Naive thymus-derived CD4-positive, alpha-beta T cell (primary cell): ENCODE measurements at regions not wholly inside any gene's neighbourhood (a gene's known extent, or its start where the extent isn't known, plus 50 kb on each side); places are given as distances from the start of the nearest gene placed in this dataset.
A peak's percentile ranks its signal among the peaks of the same experiment; 100 is the strongest.
"Not testable (repeated sequence)": the region's sequence is repeated elsewhere in the genome, so short reads cannot be mapped to it uniquely, and the experiment has no call there.

Experiments used
- ATAC-seq: fragments of 150-1000 bp; cut with Tn5 transposase; 2 replicates; pipeline ENCODE4 v1.10.0; 2021; ENCODE audit warnings: mild to moderate bottlenecking, moderate library complexity
- CTCF ChIA-PET: fragments of 350-600 bp; sonication (Branson Sonifier 250); formaldehyde crosslinking; loops from one replicate; lab custom pipeline; 2021; ENCODE audit warnings: antibody characterized with exemption; lab: Charles Lee
- POLR2A ChIA-PET: fragments of 350-600 bp; sonication (Branson Sonifier 250); formaldehyde crosslinking; loops from one replicate; lab custom pipeline; 2021; ENCODE audit warnings: antibody characterized with exemption, inconsistent platforms; lab: Charles Lee
- DNase-seq, 9 donors: peaks; one replicate each; pipeline versions ENCODE4 v3.0.0 to v3.0.0-alpha.2; 2020 to 2022; ENCODE audit warnings: mixed read lengths in 1 of 9
- H3K27ac ChIP-seq: one replicate; pipeline ENCODE4 v1.7.0; 2013; ENCODE audit warnings: mild to moderate bottlenecking, low read depth, low read length, moderate library complexity
- H3K27me3 ChIP-seq, 2 donors: one replicate each; pipeline ENCODE4 v1.7.0; 2013; ENCODE audit warnings: low read length in 2 of 2, mild to moderate bottlenecking in 2 of 2, moderate library complexity in 2 of 2; ENCODE audit not compliant: control insufficient read depth in 2 of 2, insufficient read depth in 2 of 2
- H3K36me3 ChIP-seq, 3 experiments: 1 replicate in 2 of 3; 2 replicates in 1 of 3; pipeline ENCODE4 v1.7.0; 2013; ENCODE audit warnings: low read length in 3 of 3, mild to moderate bottlenecking in 3 of 3, moderate library complexity in 1 of 3; ENCODE audit not compliant: insufficient read depth in 3 of 3, control insufficient read depth in 2 of 3
- H3K4me1 ChIP-seq, 2 donors: one replicate each; pipeline ENCODE4 v1.7.0; 2013; ENCODE audit warnings: low read length in 2 of 2, mild to moderate bottlenecking in 2 of 2, moderate library complexity in 1 of 2; ENCODE audit not compliant: control insufficient read depth in 2 of 2, insufficient read depth in 2 of 2
- H3K4me3 ChIP-seq: 2 replicates; pipeline ENCODE4 v1.7.0; 2013; ENCODE audit warnings: mild to moderate bottlenecking, low read length
- H3K9me3 ChIP-seq, 3 experiments: 1 replicate in 2 of 3; 2 replicates in 1 of 3; pipeline ENCODE4 v1.7.0; 2013; ENCODE audit warnings: low read length in 3 of 3; ENCODE audit not compliant: control insufficient read depth in 2 of 3
- H3K27ac Mint-ChIP-seq, 9 donors: one replicate each; pipeline ENCODE4 v1.8.0; 2020 to 2022; ENCODE audit warnings: mixed read lengths in 9 of 9, mild to moderate bottlenecking in 8 of 9, moderate library complexity in 5 of 9, inconsistent platforms in 2 of 9
- H3K27me3 Mint-ChIP-seq, 5 donors: one replicate each; pipeline ENCODE4 v1.8.0; 2021 to 2022; ENCODE audit warnings: mixed read lengths in 5 of 5, mild to moderate bottlenecking in 1 of 5
- H3K36me3 Mint-ChIP-seq, 5 donors: one replicate each; pipeline ENCODE4 v1.8.0; 2020 to 2022; ENCODE audit warnings: mixed read lengths in 5 of 5, mild to moderate bottlenecking in 3 of 5, inconsistent platforms in 1 of 5
- H3K4me1 Mint-ChIP-seq, 7 donors: one replicate each; pipeline ENCODE4 v1.8.0; 2020 to 2022; ENCODE audit warnings: mixed read lengths in 7 of 7, mild to moderate bottlenecking in 3 of 7, inconsistent platforms in 1 of 7
- H3K4me3 Mint-ChIP-seq, 10 donors: one replicate each; pipeline ENCODE4 v1.8.0; 2020 to 2022; ENCODE audit warnings: mild to moderate bottlenecking in 10 of 10, mixed read lengths in 10 of 10, moderate library complexity in 6 of 10, inconsistent platforms in 2 of 10
- H3K9me3 Mint-ChIP-seq, 11 donors: one replicate each; pipeline ENCODE4 v1.8.0; 2020 to 2022; ENCODE audit warnings: mixed read lengths in 11 of 11, mild to moderate bottlenecking in 4 of 11, inconsistent platforms in 1 of 11, moderate library complexity in 1 of 11
- intact Hi-C, 2 donors: fragments of 100-400 bp; cut with micrococcal nuclease; formaldehyde crosslinking; loops; one replicate each; pipeline ENCODE4 v1.15.1; 2023

DNA sequence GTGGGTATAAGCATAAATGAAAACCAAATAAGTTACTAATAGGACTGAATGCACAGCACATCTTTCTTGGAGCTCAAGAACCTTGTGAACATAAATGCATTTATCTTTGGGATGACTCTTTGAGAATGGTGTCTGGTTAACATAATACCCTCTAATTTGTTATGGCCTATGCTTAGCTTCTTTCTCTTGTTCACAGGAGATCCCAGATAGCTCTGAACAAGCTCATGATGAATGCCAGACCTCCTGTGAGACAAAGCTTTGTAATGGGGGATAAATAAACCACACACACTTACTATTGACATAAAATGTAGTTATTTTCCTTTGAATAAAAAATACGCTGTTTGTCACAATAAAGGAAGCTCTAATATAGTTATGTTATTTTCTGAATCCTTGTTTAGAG lies 111.5 kb downstream of the PSAT1 start:
- no peak for ATAC-seq
- POLR2A ChIA-PET: no interaction called here
- no peaks in the 10 kb centered on the region for H3K4me1 ChIP-seq

DNA sequence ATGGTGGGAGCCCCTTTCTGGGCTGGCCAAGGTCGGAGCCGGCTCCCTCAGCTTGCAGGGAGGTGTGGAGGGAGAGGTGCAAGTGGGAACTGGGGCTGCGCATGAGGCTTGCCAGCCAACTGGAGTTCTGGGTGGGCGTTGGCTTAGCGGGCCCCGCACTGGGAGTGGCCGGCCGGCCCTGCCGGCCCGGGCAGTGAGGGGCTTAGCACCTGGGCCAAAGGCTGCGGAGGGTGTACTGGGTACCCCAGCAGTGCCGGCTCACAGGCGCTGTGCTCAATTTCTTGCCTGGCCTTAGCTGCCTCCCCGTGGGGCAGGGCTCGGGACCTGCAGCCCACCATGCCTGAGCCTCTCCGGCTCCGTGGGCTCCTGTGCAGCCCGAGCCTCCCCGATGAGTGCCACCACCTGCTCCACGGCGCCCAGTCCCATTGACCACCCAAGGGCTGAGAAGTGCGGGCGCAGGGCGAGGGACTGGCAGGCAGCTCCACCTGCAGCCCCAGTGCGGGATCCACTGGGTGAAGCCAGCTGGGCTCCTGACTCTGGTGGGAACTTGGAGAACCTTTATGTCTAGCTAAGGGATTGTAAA lies 113.1 kb downstream of the PSAT1 start:
- H3K9me3 ChIP-seq, DNase-seq, H3K36me3 ChIP-seq, POLR2A ChIA-PET, H3K9me3 Mint-ChIP-seq, H3K36me3 Mint-ChIP-seq, H3K4me3 ChIP-seq, H3K27me3 Mint-ChIP-seq, H3K27ac ChIP-seq, ATAC-seq, H3K4me1 Mint-ChIP-seq, H3K4me1 ChIP-seq, H3K27me3 ChIP-seq, H3K4me3 Mint-ChIP-seq, H3K27ac Mint-ChIP-seq: not testable (repeated sequence)
- intact Hi-C loops: loop anchor here in 1 of 2 donors (5.0 kb wide), 1 partner anchor 823 kb away; no protein-coding TSS in a partner anchor
- CTCF ChIA-PET: interaction anchor here (0.6 kb wide), 1 partner anchor 29 kb away, joined by 3 read pairs; no protein-coding TSS in a partner anchor

More for the DNA sequence above, 111.5 kb downstream of the PSAT1 start:
- no peak for DNase-seq
- no peaks in the 10 kb centered on the region for H3K36me3 Mint-ChIP-seq
- Histone ChIP-seq H3K36me3 (no peaks in the 10 kb centered on the region), H3K4me3 (no peak overlapping the region), H3K9me3 (no peaks in the 10 kb centered on the region), H3K27ac (no peak overlapping the region), H3K27me3 (no peaks in the 10 kb centered on the region)
- no peaks in the 10 kb centered on the region for H3K9me3 Mint-ChIP-seq
- intact Hi-C loops: loop anchor here in 1 of 2 donors (5.0 kb wide), 1 partner anchor 821 kb away; no protein-coding TSS in a partner anchor
- CTCF ChIA-PET: no interaction called here
- H3K27ac Mint-ChIP-seq: no peak overlapping the region
- peaks cover 0 to 12% (median 0%) of the 10 kb centered on the region in 5 donors for H3K27me3 Mint-ChIP-seq
- H3K4me1 Mint-ChIP-seq: no peaks in the 10 kb centered on the region
- H3K4me3 Mint-ChIP-seq: no peak overlapping the region

DNA sequence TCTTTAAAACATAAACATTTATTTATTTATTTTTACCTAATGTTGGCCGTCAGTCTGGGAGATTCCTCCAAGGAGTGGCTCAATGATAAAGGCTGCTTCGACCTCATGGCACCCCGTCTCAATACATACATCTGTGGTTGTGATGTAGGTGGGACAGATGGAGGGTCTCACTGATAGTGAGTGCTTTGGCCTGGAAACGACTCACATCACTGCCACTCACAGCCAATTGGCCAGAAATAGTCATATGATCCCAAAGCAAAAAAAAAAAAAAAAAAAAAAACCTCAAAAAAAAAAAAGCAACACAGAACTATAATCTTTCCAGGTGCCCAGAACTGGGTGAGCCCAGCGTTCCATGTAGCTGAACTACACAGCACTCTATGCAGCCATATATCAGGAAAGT lies 125.4 kb downstream of the PSAT1 start:
- H3K4me3 Mint-ChIP-seq: no peak overlapping the region
- CTCF ChIA-PET: no interaction called here
- H3K27me3 Mint-ChIP-seq: peaks cover 0 to 13% (median 9%) of the 10 kb centered on the region in 5 donors
- no peaks in the 10 kb centered on the region for H3K36me3 Mint-ChIP-seq
- H3K27ac Mint-ChIP-seq: no peak overlapping the region
- intact Hi-C loops: no loop called here
- H3K27me3 ChIP-seq: no peaks in the 10 kb centered on the region
- no peak for ATAC-seq
- no peaks in the 10 kb centered on the region for H3K4me1 ChIP-seq
- H3K9me3 Mint-ChIP-seq: peaks cover 0 to 5% (median 0%) of the 10 kb centered on the region in 11 donors
- no peak overlapping the region for H3K27ac ChIP-seq
- DNase-seq: no peak
- POLR2A ChIA-PET: no interaction called here
- H3K4me3 ChIP-seq: no peak overlapping the region
- no peaks in the 10 kb centered on the region for H3K36me3 ChIP-seq
- no peaks in the 10 kb centered on the region for H3K9me3 ChIP-seq
- H3K4me1 Mint-ChIP-seq: no peaks in the 10 kb centered on the region

DNA sequence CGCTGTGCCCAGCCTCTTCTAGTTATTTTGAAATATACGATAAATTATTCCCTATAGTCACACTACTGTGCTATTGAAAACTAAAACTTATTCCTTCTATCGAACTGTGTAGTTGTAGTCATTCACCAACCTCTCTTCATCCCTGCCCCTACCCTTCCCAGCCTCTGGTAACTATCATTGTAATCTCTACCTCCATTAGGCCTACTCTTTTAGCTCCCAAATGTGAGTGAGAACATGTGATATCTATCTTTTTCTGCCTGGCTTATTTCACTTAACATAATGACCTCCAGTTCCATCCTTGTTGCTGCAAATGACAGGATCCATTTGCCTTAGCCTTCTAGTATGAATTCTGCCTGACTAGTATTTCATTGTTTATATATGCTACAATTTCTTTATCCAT lies 127.4 kb downstream of the PSAT1 start:
- Histone ChIP-seq H3K9me3 (peaks cover 0 to 3% (median 0%) of the 10 kb centered on the region in 3 experiments), H3K27ac (no peak overlapping the region), H3K27me3 (no peaks in the 10 kb centered on the region), H3K4me1 (no peaks in the 10 kb centered on the region), H3K4me3 (no peak overlapping the region), H3K36me3 (no peaks in the 10 kb centered on the region)
- H3K9me3 Mint-ChIP-seq: peaks cover 0 to 14% (median 6%) of the 10 kb centered on the region in 11 donors
- ATAC-seq (no peak), DNase-seq (no peak)
- intact Hi-C loops: no loop called here
- CTCF ChIA-PET: no interaction called here
- POLR2A ChIA-PET: no interaction called here
- no peak overlapping the region for H3K4me3 Mint-ChIP-seq
- peaks cover 0 to 9% (median 0%) of the 10 kb centered on the region in 7 donors for H3K4me1 Mint-ChIP-seq
- peaks cover 0 to 4% (median 3%) of the 10 kb centered on the region in 5 donors for H3K36me3 Mint-ChIP-seq
- H3K27ac Mint-ChIP-seq: no peak overlapping the region
- H3K27me3 Mint-ChIP-seq: peaks cover 3 to 19% (median 12%) of the 10 kb centered on the region in 5 donors

DNA sequence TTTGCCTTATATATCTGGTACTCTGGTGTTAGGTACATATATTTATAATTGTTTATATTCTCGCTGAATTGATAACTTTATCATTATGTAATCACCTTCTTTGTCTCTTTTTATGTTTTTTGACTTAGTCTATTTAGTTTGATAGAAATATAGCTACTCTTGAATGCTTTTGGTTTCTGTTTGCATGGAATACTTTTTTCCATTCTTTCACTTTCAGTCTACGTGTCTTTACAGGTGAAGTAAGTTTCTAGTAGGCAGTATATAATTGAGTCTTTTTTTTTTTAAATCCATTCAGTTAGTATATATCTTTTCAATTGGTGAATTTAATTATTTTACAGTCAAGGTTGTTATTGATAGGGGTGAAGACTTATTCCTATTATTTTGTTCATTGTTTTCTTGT lies 131.7 kb downstream of the PSAT1 start:
- ChIA-PET POLR2A (no interaction called here), CTCF (no interaction called here)
- H3K27me3 Mint-ChIP-seq: peaks cover 0 to 17% (median 13%) of the 10 kb centered on the region in 5 donors
- Histone ChIP-seq H3K36me3 (no peaks in the 10 kb centered on the region), H3K27ac (no peak overlapping the region), H3K4me3 (no peak overlapping the region), H3K27me3 (no peaks in the 10 kb centered on the region), H3K4me1 (no peaks in the 10 kb centered on the region), H3K9me3 (peaks cover 0 to 4% (median 0%) of the 10 kb centered on the region in 3 experiments)
- H3K4me1 Mint-ChIP-seq: peaks cover 0 to 9% (median 0%) of the 10 kb centered on the region in 7 donors
- DNase-seq (no peak), ATAC-seq (no peak)
- no peak overlapping the region for H3K27ac Mint-ChIP-seq
- intact Hi-C loops: no loop called here
- peaks cover 0 to 36% (median 8%) of the 10 kb centered on the region in 11 donors for H3K9me3 Mint-ChIP-seq
- H3K36me3 Mint-ChIP-seq: peaks cover 0 to 7% (median 3%) of the 10 kb centered on the region in 5 donors
- H3K4me3 Mint-ChIP-seq: peak overlapping the region in 1 of 10 donors; percentile 6

DNA sequence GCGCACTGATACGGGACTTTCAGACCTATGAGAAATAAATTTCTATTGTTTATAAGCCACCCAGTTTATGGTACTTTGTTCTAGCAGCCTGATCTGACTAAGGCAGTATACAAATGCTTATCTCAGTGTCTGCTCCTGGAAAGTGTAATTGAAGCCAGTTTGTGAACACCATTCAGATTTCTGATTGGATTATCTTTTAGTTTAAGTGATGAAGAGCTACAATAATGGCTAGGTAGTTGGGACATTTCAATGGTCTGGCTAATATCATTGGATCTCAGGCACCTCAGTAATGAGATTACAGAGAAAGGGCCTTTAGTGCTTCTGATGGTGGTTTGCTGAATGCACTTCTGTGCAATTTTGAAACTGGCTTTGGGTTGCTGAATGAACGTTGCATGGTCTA lies 133.5 kb downstream of the PSAT1 start:
- Mint-ChIP-seq H3K4me1 (peaks cover 0 to 9% (median 0%) of the 10 kb centered on the region in 7 donors), H3K36me3 (peaks cover 0 to 7% (median 3%) of the 10 kb centered on the region in 5 donors), H3K4me3 (no peak overlapping the region), H3K27me3 (peaks cover 7 to 26% (median 23%) of the 10 kb centered on the region in 5 donors), H3K27ac (no peak overlapping the region), H3K9me3 (peaks cover 0 to 36% (median 8%) of the 10 kb centered on the region in 11 donors)
- Histone ChIP-seq H3K27ac (no peak overlapping the region), H3K36me3 (no peaks in the 10 kb centered on the region), H3K9me3 (peaks cover 0 to 4% (median 0%) of the 10 kb centered on the region in 3 experiments), H3K27me3 (no peaks in the 10 kb centered on the region), H3K4me3 (no peak overlapping the region), H3K4me1 (no peaks in the 10 kb centered on the region)
- DNase-seq (no peak), ATAC-seq (no peak)
- ChIA-PET CTCF (no interaction called here), POLR2A (no interaction called here)
- intact Hi-C loops: no loop called here

DNA sequence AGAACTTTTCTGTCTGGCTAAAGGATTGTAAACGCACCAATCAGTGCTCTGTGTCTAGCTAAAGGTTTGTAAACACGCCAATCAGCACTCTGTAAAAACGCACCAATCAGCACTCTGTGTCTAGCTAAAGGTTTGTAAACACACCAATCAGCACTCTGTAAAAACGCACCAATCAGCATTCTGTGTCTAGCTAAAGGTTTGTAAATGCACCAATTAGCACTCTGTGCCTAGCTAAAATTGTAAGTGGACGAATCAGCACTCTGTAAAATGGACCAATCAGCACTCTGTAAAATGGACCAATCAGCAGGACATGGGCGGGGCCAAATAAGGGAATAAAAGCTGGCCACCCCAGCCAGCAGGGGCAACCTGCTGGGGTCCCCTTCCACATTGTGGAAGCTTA lies 134.1 kb downstream of the PSAT1 start:
- H3K27ac Mint-ChIP-seq, H3K4me1 ChIP-seq, H3K27me3 ChIP-seq, H3K36me3 ChIP-seq, H3K9me3 ChIP-seq, DNase-seq, H3K4me1 Mint-ChIP-seq, H3K4me3 ChIP-seq, H3K27ac ChIP-seq, intact Hi-C loops, H3K36me3 Mint-ChIP-seq, H3K4me3 Mint-ChIP-seq, POLR2A ChIA-PET, CTCF ChIA-PET, ATAC-seq: not testable (repeated sequence)
- Mint-ChIP-seq H3K27me3 (peaks cover 8 to 27% (median 21%) of the 10 kb centered on the region in 5 donors), H3K9me3 (peaks cover 0 to 36% (median 8%) of the 10 kb centered on the region in 11 donors)
